Trophoblast cell (in vitro differentiated cells and primary cell): ENCODE measurements at regions not wholly inside any gene's neighbourhood (a gene's known extent, or its start where the extent isn't known, plus 50 kb on each side); places are given as distances from the start of the nearest gene placed in this dataset.
A peak's percentile ranks its signal among the peaks of the same experiment; 100 is the strongest.

Source experiments
- DNase-seq, 2 donors: peaks; one replicate each; pipeline ENCODE4 v3.0.0-alpha.2; 2016
- H2AFZ ChIP-seq: 2 replicates; pipeline ENCODE4 v1.6.1; 2013; ENCODE audit warnings: low read length, moderate library complexity, mild to moderate bottlenecking; ENCODE audit not compliant: insufficient read depth, poor library complexity
- H2AK5ac ChIP-seq: 2 replicates; pipeline ENCODE4 v1.6.1; 2013; ENCODE audit warnings: mild to moderate bottlenecking, low read length
- H2BK120ac ChIP-seq: 2 replicates; pipeline ENCODE4 v1.6.1; 2013; ENCODE audit warnings: low read length, mild to moderate bottlenecking, moderate library complexity; ENCODE audit not compliant: insufficient read depth, poor library complexity
- H2BK12ac ChIP-seq: 2 replicates; pipeline ENCODE4 v1.6.1; 2013; ENCODE audit warnings: mild to moderate bottlenecking, low read length, moderate library complexity
- H2BK5ac ChIP-seq: 2 replicates; pipeline ENCODE4 v1.6.1; 2013; ENCODE audit warnings: low read length, low read depth, moderate library complexity, mild to moderate bottlenecking; ENCODE audit not compliant: poor library complexity
- H3K14ac ChIP-seq: 2 replicates; pipeline ENCODE4 v1.6.1; 2013; ENCODE audit warnings: mild to moderate bottlenecking, low read length
- H3K18ac ChIP-seq: 2 replicates; pipeline ENCODE4 v1.6.1; 2013; ENCODE audit warnings: mild to moderate bottlenecking, low read length
- H3K23ac ChIP-seq: 2 replicates; pipeline ENCODE4 v1.6.1; 2013; ENCODE audit warnings: low read length
- H3K27ac ChIP-seq: 2 replicates; pipeline ENCODE4 v1.5.1; 2013; ENCODE audit warnings: low read depth, mild to moderate bottlenecking, inconsistent platforms, low read length, moderate library complexity
- H3K27me3 ChIP-seq: 2 replicates; pipeline ENCODE4 v1.6.1; 2013; ENCODE audit warnings: inconsistent platforms, mild to moderate bottlenecking, low read length, moderate library complexity; ENCODE audit not compliant: insufficient read depth
- H3K36me3 ChIP-seq, 2 experiments: 1 replicate in 1 of 2; 2 replicates in 1 of 2; pipeline ENCODE4 v1.6.1; 2013; ENCODE audit warnings: low read length in 2 of 2, mild to moderate bottlenecking in 2 of 2, moderate library complexity in 1 of 2; ENCODE audit not compliant: insufficient read depth in 2 of 2, control insufficient read depth in 1 of 2
- H3K4ac ChIP-seq: 2 replicates; pipeline ENCODE4 v1.6.1; 2013; ENCODE audit warnings: low read depth, mild to moderate bottlenecking, low read length, moderate library complexity
- H3K4me1 ChIP-seq, 2 experiments: 1 replicate in 1 of 2; 2 replicates in 1 of 2; pipeline ENCODE4 v1.6.1; 2013; ENCODE audit warnings: low read length in 2 of 2, mild to moderate bottlenecking in 2 of 2, moderate library complexity in 1 of 2; ENCODE audit not compliant: insufficient read depth in 2 of 2, control insufficient read depth in 1 of 2
- H3K4me2 ChIP-seq: 2 replicates; pipeline ENCODE4 v1.6.1; 2013; ENCODE audit warnings: inconsistent platforms, mild to moderate bottlenecking, low read length, moderate library complexity
- H3K4me3 ChIP-seq: 2 replicates; pipeline ENCODE4 v1.5.1; 2013; ENCODE audit warnings: mild to moderate bottlenecking, low read depth, low read length, inconsistent platforms
- H3K79me1 ChIP-seq: one replicate; pipeline ENCODE4 v1.6.1; 2013; ENCODE audit warnings: low read length
- H3K79me2 ChIP-seq: 2 replicates; pipeline ENCODE4 v1.6.1; 2013; ENCODE audit warnings: low read length, mild to moderate bottlenecking; ENCODE audit not compliant: control insufficient read depth, insufficient read depth, poor library complexity
- H3K9ac ChIP-seq: 2 replicates; pipeline ENCODE4 v1.6.1; 2013; ENCODE audit warnings: mild to moderate bottlenecking, low read length
- H3K9me3 ChIP-seq: 2 replicates; pipeline ENCODE4 v1.6.1; 2013; ENCODE audit warnings: low read depth, mild to moderate bottlenecking, control low read depth, inconsistent platforms, low read length; ENCODE audit not compliant: insufficient read depth
- H4K12ac ChIP-seq: 2 replicates; pipeline ENCODE4 v1.6.1; 2013; ENCODE audit warnings: low read depth, mild to moderate bottlenecking, low read length, moderate library complexity
- H4K8ac ChIP-seq: 2 replicates; pipeline ENCODE4 v1.6.1; 2013; ENCODE audit warnings: low read depth, mild to moderate bottlenecking, low read length, moderate library complexity
- H4K91ac ChIP-seq: one replicate; pipeline ENCODE4 v1.6.1; 2013; ENCODE audit warnings: low read depth, mild to moderate bottlenecking, low read length, moderate library complexity
- WGBS: extraction: QIAGEN DNeasy Blood & Tissue Kit; methylation state at CpG from one replicate; pipeline ENCODE4 v1.1.7; 2013; ENCODE audit warnings: missing lambda C conversion rate; ENCODE audit not compliant: insufficient read length, insufficient coverage; ENCODE audit errors: extremely low coverage; 5-methylcytosine and 5-hydroxymethylcytosine counted together

DNA sequence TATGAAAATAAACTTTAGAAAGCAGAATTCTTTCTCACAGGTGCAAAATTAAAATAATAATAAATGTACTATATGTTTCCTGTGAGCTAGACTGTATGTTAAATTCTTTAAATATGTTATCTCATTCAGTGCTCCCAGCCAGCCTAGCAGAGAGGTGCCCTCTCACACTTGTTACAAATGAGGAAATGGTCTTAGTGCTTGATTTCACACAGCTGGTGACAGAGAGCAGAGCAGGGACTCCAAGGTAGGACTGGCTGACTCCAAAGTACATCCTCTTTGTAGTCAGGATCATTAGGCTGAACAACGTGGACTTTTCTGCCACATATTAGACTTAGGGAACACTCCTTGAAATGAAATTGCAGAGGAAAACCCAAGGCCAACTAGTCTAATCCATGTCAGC, 72.0 kb upstream of the HHIP start:
- Histone ChIP-seq H2BK5ac (no peak overlapping the region), H3K79me1 (no peaks in the 10 kb centered on the region)

DNA sequence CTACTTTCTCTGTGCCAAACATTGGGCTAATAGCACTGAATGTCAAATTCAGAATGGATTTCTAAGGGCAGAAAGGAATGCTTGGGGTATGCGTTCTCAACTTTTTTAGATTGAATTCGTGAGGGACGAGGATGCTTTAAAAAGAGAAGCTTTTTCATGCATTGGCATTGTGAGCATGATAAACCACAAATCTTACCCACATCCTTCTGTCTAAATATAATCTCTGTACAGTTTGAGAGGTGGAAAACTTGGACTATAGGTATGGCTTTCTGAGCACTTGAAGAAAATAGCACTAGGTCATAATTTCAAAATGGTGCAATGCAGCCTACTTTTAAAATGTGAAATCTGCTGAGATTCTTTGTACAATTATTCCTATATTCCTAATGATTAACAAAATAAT, 71.4 kb upstream of the HHIP start:
- Histone ChIP-seq H2BK120ac (no peak overlapping the region), H3K79me1 (no peaks in the 10 kb centered on the region), H3K27me3 (no peaks in the 10 kb centered on the region), H3K14ac (no peak overlapping the region), H3K27ac (no peak overlapping the region), H3K18ac (no peak overlapping the region), H3K9me3 (no peaks in the 10 kb centered on the region), H2AFZ (no peak overlapping the region), H3K23ac (no peak overlapping the region), H2AK5ac (no peak overlapping the region), H3K4ac (no peak overlapping the region), H3K36me3 (no peaks in the 10 kb centered on the region), H4K91ac (no peak overlapping the region), H3K9ac (no peak overlapping the region), H3K4me3 (no peak overlapping the region), H3K4me2 (no peak overlapping the region), H4K12ac (no peak overlapping the region), H3K4me1 (no peaks in the 10 kb centered on the region), H2BK12ac (no peak overlapping the region), H2BK5ac (no peak overlapping the region), H3K79me2 (no peaks in the 10 kb centered on the region), H4K8ac (no peak overlapping the region)
- no CpG with 5 or more reads among the region's 3 CpGs for WGBS
- no peak for DNase-seq

More for the DNA sequence above, 72.0 kb upstream of the HHIP start:
- Histone ChIP-seq H3K9me3 (no peaks in the 10 kb centered on the region), H3K79me2 (no peaks in the 10 kb centered on the region), H4K8ac (no peak overlapping the region), H3K18ac (no peak overlapping the region), H3K36me3 (no peaks in the 10 kb centered on the region), H3K4ac (no peak overlapping the region), H2AK5ac (no peak overlapping the region), H3K4me2 (no peak overlapping the region), H3K14ac (no peak overlapping the region), H3K27ac (no peak overlapping the region), H3K23ac (no peak overlapping the region), H2AFZ (no peak overlapping the region), H3K4me1 (no peaks in the 10 kb centered on the region), H3K4me3 (no peak overlapping the region), H2BK120ac (no peak overlapping the region), H4K91ac (no peak overlapping the region), H4K12ac (no peak overlapping the region), H3K9ac (no peak overlapping the region), H2BK12ac (no peak overlapping the region), H3K27me3 (no peaks in the 10 kb centered on the region)
- no peak for DNase-seq
- WGBS, result no CpG with 5 or more reads among the region's 1 CpG

DNA sequence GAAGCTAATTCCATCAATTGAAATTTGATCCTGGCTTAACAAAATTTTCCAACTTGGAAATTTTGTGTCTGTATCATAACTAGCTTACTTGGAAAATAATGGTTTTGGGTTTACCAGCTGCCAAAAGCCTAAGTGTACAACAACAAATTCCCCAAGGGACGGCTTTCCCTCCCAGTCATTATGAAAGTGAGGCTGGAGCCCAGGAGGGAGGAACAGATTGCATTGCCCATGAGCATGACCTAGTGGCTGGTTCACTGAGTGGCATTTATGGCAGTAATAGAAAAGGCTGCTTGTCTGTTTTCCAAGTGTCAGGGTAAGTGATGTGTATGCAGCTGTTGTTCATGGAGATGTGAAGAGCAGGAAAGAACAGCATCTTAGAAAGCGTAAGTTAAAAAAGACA, 70.8 kb upstream of the HHIP start:
- no peak overlapping the region for H3K4me2 ChIP-seq
- H2BK120ac ChIP-seq, result no peak overlapping the region
- H3K79me1 ChIP-seq, result no peaks in the 10 kb centered on the region
- no peak overlapping the region for H3K27ac ChIP-seq
- H3K9ac ChIP-seq, result no peak overlapping the region
- H2AK5ac ChIP-seq, result no peak overlapping the region
- no peak overlapping the region for H2BK12ac ChIP-seq
- H4K12ac ChIP-seq, result no peak overlapping the region
- WGBS, result no CpG with 5 or more reads among the region's 2 CpGs
- no peaks in the 10 kb centered on the region for H3K79me2 ChIP-seq
- no peak overlapping the region for H4K91ac ChIP-seq
- H3K14ac ChIP-seq, result no peak overlapping the region
- H3K9me3 ChIP-seq, result no peaks in the 10 kb centered on the region
- no peak overlapping the region for H3K23ac ChIP-seq
- no peak overlapping the region for H3K4me3 ChIP-seq
- H3K27me3 ChIP-seq, result no peaks in the 10 kb centered on the region
- H3K4ac ChIP-seq, result no peak overlapping the region
- H3K4me1 ChIP-seq, result no peaks in the 10 kb centered on the region
- H3K36me3 ChIP-seq, result no peaks in the 10 kb centered on the region
- H3K18ac ChIP-seq, result no peak overlapping the region
- no peak overlapping the region for H2BK5ac ChIP-seq
- no peak overlapping the region for H4K8ac ChIP-seq
- no peak overlapping the region for H2AFZ ChIP-seq
- peak in 1 of 2 donors; percentile 17 for DNase-seq

- Histone ChIP-seq H3K36me3 (no peaks in the 10 kb centered on the region), H3K4me2 (no peak overlapping the region), H4K12ac (no peak overlapping the region), H3K9me3 (no peaks in the 10 kb centered on the region), H3K4me3 (no peak overlapping the region), H3K79me1 (no peaks in the 10 kb centered on the region), H2AFZ (no peak overlapping the region), H3K27me3 (no peaks in the 10 kb centered on the region), H3K4ac (no peak overlapping the region), H2BK12ac (no peak overlapping the region), H3K23ac (no peak overlapping the region), H2BK5ac (no peak overlapping the region), H4K91ac (no peak overlapping the region), H4K8ac (no peak overlapping the region), H3K4me1 (no peaks in the 10 kb centered on the region), H2BK120ac (no peak overlapping the region), H3K14ac (no peak overlapping the region), H3K79me2 (no peaks in the 10 kb centered on the region), H3K9ac (no peak overlapping the region), H3K18ac (no peak overlapping the region), H2AK5ac (no peak overlapping the region), H3K27ac (no peak overlapping the region)
- peak; percentile 33 to 88 for DNase-seq
- WGBS, result no CpG with 5 or more reads among the region's 4 CpGs
These were observed 67.3 kb upstream of the HHIP start for GRCh38 chr4:144578681-144579080.
